A673 (cell line): ENCODE measurements at regions not wholly inside any gene's neighbourhood (a gene's known extent, or its start where the extent isn't known, plus 50 kb on each side); places are given as distances from the start of the nearest gene placed in this dataset.

ENCODE experiments used
- BruUV-seq: library from RNA; stranded (reverse); fragments of 400-500 nt; replicated peaks from 2 replicates; lab custom pipeline; 2021; lab: Mats Ljungman, UMichigan
- CTCF ChIA-PET: fragments of 300-600 bp; sonication (Branson Sonifier 250); formaldehyde crosslinking; loops from one replicate; lab custom pipeline; 2022; ENCODE audit warnings: antibody characterized with exemption; lab: Charles Lee
- POLR2A ChIA-PET: fragments of 300-600 bp; sonication (Branson Sonifier 250); formaldehyde crosslinking; loops from one replicate; lab custom pipeline; 2022; ENCODE audit warnings: antibody characterized with exemption; ENCODE audit not compliant: low non-redundant PET; lab: Charles Lee
- DNase-seq: peaks from one replicate; pipeline ENCODE4 v3.0.0-alpha.2; 2015; ENCODE audit warnings: low spot score
- H3K27ac ChIP-seq: fragments of 200-600 bp; sonication (generic); 2 replicates; pipeline ENCODE4 v1.5.1; 2016; ENCODE audit warnings: mixed run types, low read depth, mild to moderate bottlenecking, mixed read lengths, antibody characterized with exemption, low read length; ENCODE audit not compliant: poor library complexity, severe bottlenecking
- H3K27me3 ChIP-seq: fragments of 200-600 bp; sonication (generic); replicated peaks from 2 replicates; pipeline ENCODE4 v1.6.1; 2017; ENCODE audit warnings: mixed run types, low read depth, mild to moderate bottlenecking, mixed read lengths, antibody characterized with exemption, low read length; ENCODE audit not compliant: insufficient read depth, poor library complexity
- H3K36me3 ChIP-seq: fragments of 200-600 bp; sonication (generic); 2 replicates; pipeline ENCODE4 v1.6.1; 2016; ENCODE audit warnings: mixed run types, mild to moderate bottlenecking, mixed read lengths, antibody characterized with exemption, low read length; ENCODE audit not compliant: insufficient read depth, poor library complexity, severe bottlenecking
- H3K4me1 ChIP-seq: fragments of 200-600 bp; sonication (generic); 2 replicates; pipeline ENCODE4 v1.6.1; 2017; ENCODE audit warnings: mixed run types, mild to moderate bottlenecking, mixed read lengths, antibody characterized with exemption, low read length; ENCODE audit not compliant: insufficient read depth, poor library complexity, severe bottlenecking
- H3K4me3 ChIP-seq: fragments of 200-600 bp; sonication (generic); 2 replicates; pipeline ENCODE4 v1.5.1; 2016; ENCODE audit warnings: low read depth, mixed run types, mild to moderate bottlenecking, mixed read lengths, low read length; ENCODE audit not compliant: poor library complexity, severe bottlenecking
- H3K9me3 ChIP-seq: fragments of 200-600 bp; sonication (generic); 2 replicates; pipeline ENCODE4 v1.6.1; 2016; ENCODE audit warnings: mixed run types, low read depth, mild to moderate bottlenecking, mixed read lengths, antibody characterized with exemption, low read length; ENCODE audit not compliant: poor library complexity, severe bottlenecking
- EZH2 ChIP-seq: fragments of 200-600 bp; sonication (generic); IDR thresholded peaks from 2 replicates; pipeline ENCODE4 v1.6.1; 2017; ENCODE audit warnings: borderline replicate concordance, low read depth, mild to moderate bottlenecking, mixed read lengths, antibody characterized with exemption, low read length; ENCODE audit not compliant: poor library complexity, severe bottlenecking
- intact Hi-C: fragments of 100-400 bp; cut with micrococcal nuclease; formaldehyde crosslinking; loops from one replicate; pipeline ENCODE4 v1.10.0; 2022; ENCODE audit not compliant: unreplicated experiment
- TF ChIP-seq, protein P1 (sequence below): fragments of 300-800, 200-600 bp; sonication (generic); conservative IDR thresholded peaks from 2 replicates; pipeline ENCODE4 v1.5.1; 2017; ENCODE audit warnings: low read depth, mild to moderate bottlenecking, antibody characterized with exemption, low read length, moderate library complexity, mixed read lengths

DNA sequence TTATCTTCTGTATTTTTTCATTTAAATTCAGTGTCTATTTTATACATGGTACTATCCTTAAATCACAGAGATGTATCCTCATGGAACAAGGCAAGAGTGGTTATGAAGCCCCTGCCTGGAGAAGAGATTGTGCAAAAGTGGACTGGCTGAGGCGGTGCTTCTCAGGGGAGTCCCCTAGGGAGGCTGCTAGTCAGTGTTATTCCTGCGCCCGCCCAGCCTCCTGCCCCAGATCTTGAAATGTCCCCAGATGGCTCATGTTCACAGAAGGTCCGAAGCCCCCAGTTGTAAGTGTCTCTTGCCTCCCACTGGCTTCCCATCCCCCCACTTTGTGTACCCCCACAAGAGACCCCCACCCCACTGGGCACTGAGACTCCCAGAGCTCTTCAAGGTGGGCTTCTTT, 366.9 kb downstream of the TNS3 start:
- no peaks in the 10 kb centered on the region for H3K4me1 ChIP-seq
- ChIA-PET POLR2A (no interaction called here), CTCF (no interaction called here)
- no peaks in the 10 kb centered on the region for H3K9me3 ChIP-seq
- intact Hi-C loops: no loop called here
- no peak for TF ChIP-seq EZH2
- TF ChIP-seq, protein P1, sequence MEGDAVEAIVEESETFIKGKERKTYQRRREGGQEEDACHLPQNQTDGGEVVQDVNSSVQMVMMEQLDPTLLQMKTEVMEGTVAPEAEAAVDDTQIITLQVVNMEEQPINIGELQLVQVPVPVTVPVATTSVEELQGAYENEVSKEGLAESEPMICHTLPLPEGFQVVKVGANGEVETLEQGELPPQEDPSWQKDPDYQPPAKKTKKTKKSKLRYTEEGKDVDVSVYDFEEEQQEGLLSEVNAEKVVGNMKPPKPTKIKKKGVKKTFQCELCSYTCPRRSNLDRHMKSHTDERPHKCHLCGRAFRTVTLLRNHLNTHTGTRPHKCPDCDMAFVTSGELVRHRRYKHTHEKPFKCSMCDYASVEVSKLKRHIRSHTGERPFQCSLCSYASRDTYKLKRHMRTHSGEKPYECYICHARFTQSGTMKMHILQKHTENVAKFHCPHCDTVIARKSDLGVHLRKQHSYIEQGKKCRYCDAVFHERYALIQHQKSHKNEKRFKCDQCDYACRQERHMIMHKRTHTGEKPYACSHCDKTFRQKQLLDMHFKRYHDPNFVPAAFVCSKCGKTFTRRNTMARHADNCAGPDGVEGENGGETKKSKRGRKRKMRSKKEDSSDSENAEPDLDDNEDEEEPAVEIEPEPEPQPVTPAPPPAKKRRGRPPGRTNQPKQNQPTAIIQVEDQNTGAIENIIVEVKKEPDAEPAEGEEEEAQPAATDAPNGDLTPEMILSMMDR: no peak
- no peaks in the 10 kb centered on the region for H3K36me3 ChIP-seq
- H3K27me3 ChIP-seq: peaks cover 9% of the 10 kb centered on the region
- no TSS peak for BruUV-seq
- H3K27ac ChIP-seq: no peak overlapping the region
- no peak overlapping the region for H3K4me3 ChIP-seq
- DNase-seq: no peak

DNA sequence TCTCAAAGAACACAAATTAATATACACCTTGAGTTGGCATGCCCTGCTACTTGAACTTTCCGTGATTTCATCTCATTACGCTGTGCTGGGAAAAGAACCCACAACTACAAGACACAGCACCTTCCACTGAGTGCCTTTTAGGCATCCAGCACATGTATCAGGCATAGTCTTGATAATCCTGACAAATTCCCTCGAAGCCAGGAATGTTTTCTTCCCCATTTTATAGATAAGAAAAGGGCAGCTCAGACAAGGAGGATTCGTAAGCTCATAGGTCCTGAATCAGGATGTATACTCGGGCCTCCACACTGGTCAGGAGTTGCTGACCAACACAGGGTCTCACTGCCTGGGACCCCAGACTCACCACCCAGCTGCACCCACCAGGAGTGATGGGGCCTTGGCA, 368.6 kb downstream of the TNS3 start:
- TF ChIP-seq EZH2: no peak
- TF ChIP-seq, protein P1: no peak

GRCh38 chr7:47211519-47211973, 370.4 kb downstream of the TNS3 start:
- ChIA-PET CTCF (no interaction called here), POLR2A (no interaction called here)
- DNase-seq: no peak
- no peak overlapping the region for H3K4me3 ChIP-seq
- H3K27me3 ChIP-seq: peaks cover 7% of the 10 kb centered on the region
- no peaks in the 10 kb centered on the region for H3K36me3 ChIP-seq
- no peaks in the 10 kb centered on the region for H3K9me3 ChIP-seq
- no peak for TF ChIP-seq EZH2
- TF ChIP-seq, protein P1: no peak
- intact Hi-C loops: no loop called here
- BruUV-seq: no TSS peak
- H3K27ac ChIP-seq: no peak overlapping the region
- H3K4me1 ChIP-seq: no peaks in the 10 kb centered on the region

More for the DNA sequence above, 368.6 kb downstream of the TNS3 start:
- no peak overlapping the region for H3K4me3 ChIP-seq
- no peak for DNase-seq
- ChIA-PET CTCF (no interaction called here), POLR2A (no interaction called here)
- no TSS peak for BruUV-seq
- no peaks in the 10 kb centered on the region for H3K9me3 ChIP-seq
- peaks cover 7% of the 10 kb centered on the region for H3K27me3 ChIP-seq
- H3K36me3 ChIP-seq: no peaks in the 10 kb centered on the region
- no peak overlapping the region for H3K27ac ChIP-seq
- H3K4me1 ChIP-seq: no peaks in the 10 kb centered on the region
- intact Hi-C loops: no loop called here
